HUES64 (cell line): ENCODE measurements at regions not wholly inside any gene's neighbourhood (a gene's known extent, or its start where the extent isn't known, plus 50 kb on each side); places are given as distances from the start of the nearest gene placed in this dataset.
"Not testable (repeated sequence)": the region's sequence is repeated elsewhere in the genome, so short reads cannot be mapped to it uniquely, and the experiment has no call there.

Experiments used
- H3K27ac ChIP-seq: 2 replicates; pipeline ENCODE4 v1.7.0; 2013; ENCODE audit warnings: low read depth, low read length, inconsistent platforms
- H3K27me3 ChIP-seq: 2 replicates; pipeline ENCODE4 v1.6.1; 2013; ENCODE audit warnings: mild to moderate bottlenecking, low read length; ENCODE audit not compliant: insufficient read depth
- H3K36me3 ChIP-seq: 2 replicates; pipeline ENCODE4 v1.6.1; 2013; ENCODE audit warnings: mild to moderate bottlenecking, low read length; ENCODE audit not compliant: insufficient read depth
- H3K4me1 ChIP-seq: 2 replicates; pipeline ENCODE4 v1.6.1; 2013; ENCODE audit warnings: mild to moderate bottlenecking, low read length, moderate library complexity; ENCODE audit not compliant: insufficient read depth
- H3K4me3 ChIP-seq: 2 replicates; pipeline ENCODE4 v1.5.1; 2013; ENCODE audit warnings: mild to moderate bottlenecking, low read length, moderate library complexity
- H3K9ac ChIP-seq: 2 replicates; pipeline ENCODE4 v1.6.1; 2013; ENCODE audit warnings: mild to moderate bottlenecking, low read depth, low read length
- H3K9me3 ChIP-seq: 2 replicates; pipeline ENCODE4 v1.6.1; 2013; ENCODE audit warnings: low read depth, low read length; ENCODE audit not compliant: insufficient read depth
- WGBS: fragments of 150-250, 120-280 bp; methylation state at CpG from one replicate; pipeline ENCODE4 v1.1.7; 2013; ENCODE audit warnings: missing lambda C conversion rate; 5-methylcytosine and 5-hydroxymethylcytosine counted together

- Histone ChIP-seq H3K9ac (no peak overlapping the region), H3K4me3 (no peak overlapping the region), H3K27me3 (no peaks in the 10 kb centered on the region), H3K4me1 (no peaks in the 10 kb centered on the region), H3K36me3 (no peaks in the 10 kb centered on the region), H3K27ac (no peak overlapping the region), H3K9me3 (peaks cover 29% of the 10 kb centered on the region)
Observed at GRCh38 chr3:103269287-103269686, 834.5 kb downstream of the ZPLD1 start.

- Histone ChIP-seq H3K9ac (no peak overlapping the region), H3K27me3 (no peaks in the 10 kb centered on the region), H3K4me1 (no peaks in the 10 kb centered on the region), H3K4me3 (no peak overlapping the region), H3K9me3 (peaks cover 29% of the 10 kb centered on the region), H3K27ac (no peak overlapping the region), H3K36me3 (no peaks in the 10 kb centered on the region)
- WGBS, result 88% methylated on average over 2 of the region's 2 CpGs
Observed at GRCh38 chr3:103271575-103271974, 836.8 kb downstream of the ZPLD1 start.

GRCh38 chr3:103295974-103296570, 861.3 kb downstream of the ZPLD1 start:
- 73% methylated on average over 2 of the region's 2 CpGs for WGBS
- Histone ChIP-seq H3K4me3 (no peak overlapping the region), H3K4me1 (no peaks in the 10 kb centered on the region), H3K27ac (no peak overlapping the region), H3K36me3 (no peaks in the 10 kb centered on the region), H3K9me3 (no peaks in the 10 kb centered on the region), H3K9ac (no peak overlapping the region), H3K27me3 (no peaks in the 10 kb centered on the region)

- not testable (repeated sequence) for H3K27me3 ChIP-seq, H3K4me1 ChIP-seq, H3K4me3 ChIP-seq, H3K36me3 ChIP-seq, H3K9ac ChIP-seq, H3K9me3 ChIP-seq, H3K27ac ChIP-seq
- 94% methylated on average over 11 of the region's 11 CpGs for WGBS
Observed at GRCh38 chr3:103297502-103297901, 862.7 kb downstream of the ZPLD1 start.

- Histone ChIP-seq H3K9me3 (no peaks in the 10 kb centered on the region), H3K27me3 (no peaks in the 10 kb centered on the region), H3K4me3 (no peak overlapping the region), H3K36me3 (no peaks in the 10 kb centered on the region), H3K27ac (no peak overlapping the region), H3K4me1 (no peaks in the 10 kb centered on the region), H3K9ac (no peak overlapping the region)
- 80% methylated on average over 4 of the region's 4 CpGs for WGBS
Observed at GRCh38 chr3:103306104-103306503, 871.3 kb downstream of the ZPLD1 start.

- Histone ChIP-seq H3K27ac (no peak overlapping the region), H3K4me3 (no peak overlapping the region)
- WGBS, result 77% methylated on average over 1 of the region's 1 CpG
Observed at GRCh38 chr3:103308921-103309320, 874.1 kb downstream of the ZPLD1 start.

GRCh38 chr3:103319912-103320311, 885.1 kb downstream of the ZPLD1 start:
- peak overlapping the region; percentile 61 for H3K27ac ChIP-seq
- H3K9ac ChIP-seq, result no peak overlapping the region
- WGBS, result 65% methylated on average over 1 of the region's 2 CpGs
- H3K27me3 ChIP-seq, result no peaks in the 10 kb centered on the region
- no peaks in the 10 kb centered on the region for H3K36me3 ChIP-seq
- H3K4me1 ChIP-seq, result peaks cover 13% of the 10 kb centered on the region
- no peak overlapping the region for H3K4me3 ChIP-seq
- no peaks in the 10 kb centered on the region for H3K9me3 ChIP-seq

More at GRCh38 chr3:103308921-103309320, 874.1 kb downstream of the ZPLD1 start:
- Histone ChIP-seq H3K9ac (no peak overlapping the region), H3K4me1 (no peaks in the 10 kb centered on the region), H3K27me3 (no peaks in the 10 kb centered on the region), H3K36me3 (no peaks in the 10 kb centered on the region), H3K9me3 (no peaks in the 10 kb centered on the region)

- Histone ChIP-seq H3K27me3 (no peaks in the 10 kb centered on the region), H3K4me1 (no peaks in the 10 kb centered on the region), H3K4me3 (no peak overlapping the region), H3K27ac (no peak overlapping the region), H3K9me3 (no peaks in the 10 kb centered on the region), H3K36me3 (no peaks in the 10 kb centered on the region), H3K9ac (no peak overlapping the region)
- WGBS, result 95% methylated on average over 2 of the region's 2 CpGs
Observed at GRCh38 chr3:103337179-103337845, 902.5 kb downstream of the ZPLD1 start.

- WGBS, result 98% methylated on average over 4 of the region's 4 CpGs
- no peak overlapping the region for H3K9ac ChIP-seq
- no peak overlapping the region for H3K27ac ChIP-seq
- H3K27me3 ChIP-seq, result no peaks in the 10 kb centered on the region
- H3K9me3 ChIP-seq, result no peaks in the 10 kb centered on the region
- H3K36me3 ChIP-seq, result no peaks in the 10 kb centered on the region
- no peaks in the 10 kb centered on the region for H3K4me1 ChIP-seq
- H3K4me3 ChIP-seq, result no peak overlapping the region
Observed at GRCh38 chr3:103341078-103341606, 906.3 kb downstream of the ZPLD1 start.

GRCh38 chr3:103342205-103342731, 907.5 kb downstream of the ZPLD1 start:
- WGBS, result 97% methylated on average over 4 of the region's 4 CpGs
- no peaks in the 10 kb centered on the region for H3K9me3 ChIP-seq

GRCh38 chr3:103349760-103350159, 914.9 kb downstream of the ZPLD1 start:
- Histone ChIP-seq H3K36me3 (no peaks in the 10 kb centered on the region), H3K27me3 (no peaks in the 10 kb centered on the region), H3K4me3 (no peak overlapping the region), H3K27ac (no peak overlapping the region), H3K9ac (no peak overlapping the region), H3K9me3 (no peaks in the 10 kb centered on the region), H3K4me1 (no peaks in the 10 kb centered on the region)
- WGBS, result 100% methylated on average over 2 of the region's 4 CpGs

More at GRCh38 chr3:103342205-103342731, 907.5 kb downstream of the ZPLD1 start:
- H3K9ac ChIP-seq, result no peak overlapping the region
- no peak overlapping the region for H3K27ac ChIP-seq
- no peaks in the 10 kb centered on the region for H3K4me1 ChIP-seq
- H3K27me3 ChIP-seq, result no peaks in the 10 kb centered on the region
- no peak overlapping the region for H3K4me3 ChIP-seq
- H3K36me3 ChIP-seq, result no peaks in the 10 kb centered on the region
